Spleen (tissue), 7 donors: ENCODE measurements at regions not wholly inside any gene's neighbourhood (a gene's known extent, or its start where the extent isn't known, plus 50 kb on each side); places are given as distances from the start of the nearest gene placed in this dataset.

Experiments used
- CTCF ChIP-seq, 11 experiments: fragments of 200-600 bp in 7 of 11; fragments of 450-650 bp in 4 of 11; sonication (generic) in 4 of 11; IDR thresholded peaks in 8 of 11; conservative IDR thresholded peaks in 3 of 11; 1 replicate in 7 of 11; 2 replicates in 4 of 11; pipeline versions ENCODE4 v1.4.0 to v1.8.0; 2016 to 2021; ENCODE audit warnings: antibody characterized with exemption in 11 of 11, inconsistent platforms in 4 of 11, mild to moderate bottlenecking in 1 of 11
- POLR2A ChIP-seq, 3 donors: fragments of 450-650 bp; IDR thresholded peaks; one replicate each; pipeline ENCODE4 v1.5.1; 2017; ENCODE audit warnings: antibody characterized with exemption in 3 of 3, mild to moderate bottlenecking in 1 of 3
- donor health status: DM: no; HTN: no; CAD: no; lungs with moderate emphysema.
- donor health status: DM: no; HTN: no; CAD: no.
- donor health status: DM: no; HTN: no; CAD: no.

- TF ChIP-seq CTCF (IDR thresholded peaks at IDR 0.05 in 8 of 11, conservative IDR thresholded peaks at IDR 0.05 in 3 of 11) = no peak
- no peak for TF ChIP-seq POLR2A (IDR thresholded peaks at IDR 0.05)
Measured at GRCh38 chr11:79807506-79807905, 366.7 kb upstream of the TENM4 start.
